ENCODE measurements at regions not wholly inside any gene's neighbourhood (a gene's known extent, or its start where the extent isn't known, plus 50 kb on each side); places are given as distances from the start of the nearest gene placed in this dataset.

DNA sequence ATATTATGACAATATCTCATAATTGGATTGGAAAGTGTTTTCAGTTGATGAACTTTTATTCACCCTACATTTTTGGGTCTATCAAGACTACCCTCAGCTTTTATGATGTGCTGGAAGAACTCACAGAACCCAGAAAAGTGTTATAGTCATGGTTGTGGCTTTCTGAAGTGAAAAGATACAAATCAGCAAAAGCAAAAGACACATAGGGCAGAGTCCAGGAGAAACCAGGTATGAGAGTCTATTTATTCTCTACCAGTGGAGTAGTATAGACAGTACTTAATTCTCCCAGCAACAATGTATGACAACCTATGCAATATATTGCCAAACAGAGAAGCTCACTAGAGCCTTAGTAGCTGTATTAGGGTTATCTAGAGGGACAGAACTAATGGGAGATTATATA is 280.4 kb upstream of the TTC14 start:
- no peak overlapping the region for H3K14ac ChIP-seq (ENCODE audit: low read length)
- no peak overlapping the region for H3K4me2 ChIP-seq (ENCODE audit: insufficient read depth, low read length, poor library complexity, severe bottlenecking)
- no peaks in the 10 kb centered on the region for H3K36me3 ChIP-seq (replicated peaks in 1 of 2; ENCODE audit: control insufficient read depth in 2 of 2, insufficient read depth in 2 of 2, low read length in 2 of 2)
- no peak overlapping the region for H3K9ac ChIP-seq (ENCODE audit: low read depth, low read length, poor library complexity)
- H2BK12ac ChIP-seq (ENCODE audit: low read length) = no peak overlapping the region
- no peak overlapping the region for H3K18ac ChIP-seq (ENCODE audit: low read length)
- no peak overlapping the region for H2BK5ac ChIP-seq (ENCODE audit: low read length)
- H4K91ac ChIP-seq (ENCODE audit: low read depth, low read length, poor library complexity) = no peak overlapping the region
- H3K4ac ChIP-seq (ENCODE audit: low read length) = no peak overlapping the region
- no peak overlapping the region for H2BK120ac ChIP-seq (ENCODE audit: low read depth, low read length)
- no peak overlapping the region for H4K8ac ChIP-seq (ENCODE audit: low read depth, low read length)
- no peaks in the 10 kb centered on the region for H3K27me3 ChIP-seq (ENCODE audit: control insufficient read depth in 3 of 3, insufficient read depth in 3 of 3, low read depth in 1 of 3, low read length in 3 of 3)
- no peak overlapping the region for H2AFZ ChIP-seq (ENCODE audit: low read length)
- DNase-seq (ENCODE audit: low spot score) = no peak
- no peaks in the 10 kb centered on the region for H3K79me1 ChIP-seq (ENCODE audit: low read depth, low read length)
- H3K27ac ChIP-seq (replicated peaks; ENCODE audit: low read length) = no peak overlapping the region
- no peak overlapping the region for H3K23ac ChIP-seq (ENCODE audit: low read depth, low read length, poor library complexity)
- no peaks in the 10 kb centered on the region for H3K4me1 ChIP-seq (ENCODE audit: control insufficient read depth in 2 of 2, insufficient read depth in 1 of 2, low read depth in 1 of 2, low read length in 2 of 2)
- no peak overlapping the region for H2BK15ac ChIP-seq (ENCODE audit: low read length)
- no peak overlapping the region for H2AK5ac ChIP-seq (ENCODE audit: low read depth, low read length)
- no peak overlapping the region for H3K4me3 ChIP-seq (ENCODE audit: low read length in 2 of 2)
- H3K9me3 ChIP-seq (replicated peaks in 1 of 2; ENCODE audit: control insufficient read depth in 2 of 2, insufficient read depth in 1 of 2, low read depth in 1 of 2, low read length in 2 of 2) = no peaks in the 10 kb centered on the region

DNA sequence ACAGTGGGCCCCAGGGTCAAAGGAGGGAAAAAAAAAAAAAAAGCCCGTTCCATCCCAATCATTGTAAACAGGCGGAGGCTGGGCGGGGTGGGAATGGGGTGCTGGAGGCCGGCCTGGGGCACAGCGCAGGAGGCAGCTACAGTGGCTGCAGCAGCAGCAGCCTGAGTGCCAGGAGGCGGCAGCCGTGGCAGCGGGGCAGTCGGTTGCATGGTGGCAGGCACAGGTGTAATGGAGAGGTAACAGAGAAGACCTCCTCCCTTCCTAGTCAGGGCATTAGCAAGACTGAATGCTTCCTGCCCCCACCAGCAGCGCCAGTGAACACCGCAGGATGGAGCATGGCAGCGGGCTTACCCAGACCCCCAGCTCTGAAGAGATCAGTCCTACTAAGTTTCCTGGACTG is 279.1 kb upstream of the TTC14 start:
- peak overlapping the region; percentile 66 for H3K18ac ChIP-seq (ENCODE audit: low read length)
- no peaks in the 10 kb centered on the region for H3K9me3 ChIP-seq (replicated peaks in 1 of 2; ENCODE audit: control insufficient read depth in 2 of 2, insufficient read depth in 1 of 2, low read depth in 1 of 2, low read length in 2 of 2)
- WGBS, 2 donors (ENCODE audit: extremely low coverage in 2 of 2, insufficient read length in 2 of 2, insufficient replicate concordance in 1 of 2) = no CpG with 5 or more reads among the region's 12 CpGs
- no peak overlapping the region for H2BK15ac ChIP-seq (ENCODE audit: low read length)
- H3K79me1 ChIP-seq (ENCODE audit: low read depth, low read length) = no peaks in the 10 kb centered on the region
- DNase-seq (ENCODE audit: low spot score) = no peak
- no peak overlapping the region for H3K4me2 ChIP-seq (ENCODE audit: insufficient read depth, low read length, poor library complexity, severe bottlenecking)
- H2AFZ ChIP-seq (ENCODE audit: low read length) = no peak overlapping the region
- no peak overlapping the region for H3K14ac ChIP-seq (ENCODE audit: low read length)
- H2BK12ac ChIP-seq (ENCODE audit: low read length) = no peak overlapping the region
- H2BK5ac ChIP-seq (ENCODE audit: low read length) = no peak overlapping the region
- no peaks in the 10 kb centered on the region for H3K4me1 ChIP-seq (ENCODE audit: control insufficient read depth in 2 of 2, insufficient read depth in 1 of 2, low read depth in 1 of 2, low read length in 2 of 2)
- no peak overlapping the region for H3K9ac ChIP-seq (ENCODE audit: low read depth, low read length, poor library complexity)
- H4K8ac ChIP-seq (ENCODE audit: low read depth, low read length) = no peak overlapping the region
- H2BK120ac ChIP-seq (ENCODE audit: low read depth, low read length) = no peak overlapping the region
- no peak overlapping the region for H3K4me3 ChIP-seq (ENCODE audit: low read length in 2 of 2)
- no peaks in the 10 kb centered on the region for H3K36me3 ChIP-seq (replicated peaks in 1 of 2; ENCODE audit: control insufficient read depth in 2 of 2, insufficient read depth in 2 of 2, low read length in 2 of 2)
- H2AK5ac ChIP-seq (ENCODE audit: low read depth, low read length) = no peak overlapping the region
- peak overlapping the region; percentile 81 for H4K91ac ChIP-seq (ENCODE audit: low read depth, low read length, poor library complexity)
- no peak overlapping the region for H3K23ac ChIP-seq (ENCODE audit: low read depth, low read length, poor library complexity)
- no peaks in the 10 kb centered on the region for H3K27me3 ChIP-seq (ENCODE audit: control insufficient read depth in 3 of 3, insufficient read depth in 3 of 3, low read depth in 1 of 3, low read length in 3 of 3)
- H3K27ac ChIP-seq (replicated peaks; ENCODE audit: low read length) = no peak overlapping the region
- H3K4ac ChIP-seq (ENCODE audit: low read length) = no peak overlapping the region

DNA sequence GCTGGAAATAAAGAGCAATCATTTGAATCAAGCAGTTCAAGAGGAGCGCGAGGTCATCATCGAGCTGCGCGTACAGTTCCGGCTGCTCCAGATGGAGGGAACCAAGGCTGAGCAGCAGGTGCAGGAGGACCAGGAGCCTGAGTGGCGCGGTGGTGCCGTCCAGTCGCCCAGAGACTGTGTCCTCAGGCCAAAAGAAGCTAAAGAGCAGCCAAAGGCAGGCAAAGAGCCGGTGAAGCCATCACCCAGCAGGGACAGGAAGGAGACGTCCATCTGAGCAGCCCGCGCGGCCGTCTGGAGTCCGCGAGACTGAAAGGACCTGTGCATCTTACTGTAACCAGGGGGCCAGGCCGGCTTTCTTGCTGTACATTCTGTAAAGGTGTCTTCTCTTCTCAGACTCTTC is 277.2 kb upstream of the TTC14 start:
- H3K23ac ChIP-seq (ENCODE audit: low read depth, low read length, poor library complexity) = no peak overlapping the region
- H4K8ac ChIP-seq (ENCODE audit: low read depth, low read length) = no peak overlapping the region
- H3K9ac ChIP-seq (ENCODE audit: low read depth, low read length, poor library complexity) = no peak overlapping the region
- no peak overlapping the region for H3K27ac ChIP-seq (replicated peaks; ENCODE audit: low read length)
- H3K4me1 ChIP-seq (ENCODE audit: control insufficient read depth in 2 of 2, insufficient read depth in 1 of 2, low read depth in 1 of 2, low read length in 2 of 2) = no peaks in the 10 kb centered on the region
- no CpG with 5 or more reads among the region's 19 CpGs for WGBS, 2 donors (ENCODE audit: extremely low coverage in 2 of 2, insufficient read length in 2 of 2, insufficient replicate concordance in 1 of 2)
- no peak overlapping the region for H3K4me2 ChIP-seq (ENCODE audit: insufficient read depth, low read length, poor library complexity, severe bottlenecking)
- peak overlapping the region; percentile 38 for H3K18ac ChIP-seq (ENCODE audit: low read length)
- no peaks in the 10 kb centered on the region for H3K27me3 ChIP-seq (ENCODE audit: control insufficient read depth in 3 of 3, insufficient read depth in 3 of 3, low read depth in 1 of 3, low read length in 3 of 3)
- H2BK5ac ChIP-seq (ENCODE audit: low read length) = no peak overlapping the region
- H3K9me3 ChIP-seq (replicated peaks in 1 of 2; ENCODE audit: control insufficient read depth in 2 of 2, insufficient read depth in 1 of 2, low read depth in 1 of 2, low read length in 2 of 2) = no peaks in the 10 kb centered on the region
- no peak overlapping the region for H3K14ac ChIP-seq (ENCODE audit: low read length)
- no peak overlapping the region for H3K4me3 ChIP-seq (ENCODE audit: low read length in 2 of 2)
- no peak overlapping the region for H3K4ac ChIP-seq (ENCODE audit: low read length)
- no peak overlapping the region for H2BK12ac ChIP-seq (ENCODE audit: low read length)
- no peak for DNase-seq (ENCODE audit: low spot score)
- no peaks in the 10 kb centered on the region for H3K36me3 ChIP-seq (replicated peaks in 1 of 2; ENCODE audit: control insufficient read depth in 2 of 2, insufficient read depth in 2 of 2, low read length in 2 of 2)
- no peak overlapping the region for H2BK120ac ChIP-seq (ENCODE audit: low read depth, low read length)
- H3K79me1 ChIP-seq (ENCODE audit: low read depth, low read length) = no peaks in the 10 kb centered on the region
- no peak overlapping the region for H2AFZ ChIP-seq (ENCODE audit: low read length)
- H2AK5ac ChIP-seq (ENCODE audit: low read depth, low read length) = no peak overlapping the region
- H4K91ac ChIP-seq (ENCODE audit: low read depth, low read length, poor library complexity) = no peak overlapping the region
- H2BK15ac ChIP-seq (ENCODE audit: low read length) = no peak overlapping the region

DNA sequence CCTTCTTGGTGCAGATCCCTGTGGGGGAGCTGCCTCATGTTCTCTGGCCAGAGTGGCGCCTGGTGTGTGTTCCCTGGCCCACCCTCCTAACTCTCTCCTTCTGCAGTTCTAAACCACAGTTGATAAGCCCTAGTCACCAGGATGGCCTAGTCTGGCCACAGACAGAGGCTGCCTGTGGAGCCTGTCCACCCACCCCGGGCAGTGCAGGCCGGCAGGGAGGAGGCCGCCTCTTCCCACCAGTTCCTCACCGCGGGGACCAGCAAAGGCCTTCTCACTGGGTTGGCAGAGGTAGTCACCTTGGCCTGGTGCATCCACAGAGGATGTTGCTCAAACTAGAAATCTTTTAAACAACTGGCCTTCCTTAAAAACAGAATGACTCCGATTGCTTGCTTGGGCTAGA is 276.4 kb upstream of the TTC14 start:
- no peak overlapping the region for H2BK12ac ChIP-seq (ENCODE audit: low read length)
- H2AFZ ChIP-seq (ENCODE audit: low read length) = no peak overlapping the region
- no peak overlapping the region for H3K18ac ChIP-seq (ENCODE audit: low read length)
- H3K4me3 ChIP-seq (ENCODE audit: low read length in 2 of 2) = no peak overlapping the region
- H3K14ac ChIP-seq (ENCODE audit: low read length) = peak overlapping the region; percentile 38
- H3K9me3 ChIP-seq (replicated peaks in 1 of 2; ENCODE audit: control insufficient read depth in 2 of 2, insufficient read depth in 1 of 2, low read depth in 1 of 2, low read length in 2 of 2) = no peaks in the 10 kb centered on the region
- no peaks in the 10 kb centered on the region for H3K27me3 ChIP-seq (ENCODE audit: control insufficient read depth in 3 of 3, insufficient read depth in 3 of 3, low read depth in 1 of 3, low read length in 3 of 3)
- no peaks in the 10 kb centered on the region for H3K4me1 ChIP-seq (ENCODE audit: control insufficient read depth in 2 of 2, insufficient read depth in 1 of 2, low read depth in 1 of 2, low read length in 2 of 2)
- no peak overlapping the region for H2AK5ac ChIP-seq (ENCODE audit: low read depth, low read length)
- no peak overlapping the region for H3K27ac ChIP-seq (replicated peaks; ENCODE audit: low read length)
- no peak overlapping the region for H2BK5ac ChIP-seq (ENCODE audit: low read length)
- H2BK15ac ChIP-seq (ENCODE audit: low read length) = no peak overlapping the region
- no CpG with 5 or more reads among the region's 7 CpGs for WGBS, 2 donors (ENCODE audit: extremely low coverage in 2 of 2, insufficient read length in 2 of 2, insufficient replicate concordance in 1 of 2)
- no peak overlapping the region for H4K8ac ChIP-seq (ENCODE audit: low read depth, low read length)
- H3K4ac ChIP-seq (ENCODE audit: low read length) = no peak overlapping the region
- H3K9ac ChIP-seq (ENCODE audit: low read depth, low read length, poor library complexity) = no peak overlapping the region
- H3K4me2 ChIP-seq (ENCODE audit: insufficient read depth, low read length, poor library complexity, severe bottlenecking) = peak overlapping the region; percentile 11
- no peaks in the 10 kb centered on the region for H3K79me1 ChIP-seq (ENCODE audit: low read depth, low read length)
- no peak overlapping the region for H3K23ac ChIP-seq (ENCODE audit: low read depth, low read length, poor library complexity)
- H4K91ac ChIP-seq (ENCODE audit: low read depth, low read length, poor library complexity) = no peak overlapping the region
- no peaks in the 10 kb centered on the region for H3K36me3 ChIP-seq (replicated peaks in 1 of 2; ENCODE audit: control insufficient read depth in 2 of 2, insufficient read depth in 2 of 2, low read length in 2 of 2)
- no peak overlapping the region for H2BK120ac ChIP-seq (ENCODE audit: low read depth, low read length)
- DNase-seq (ENCODE audit: low spot score) = no peak
